Lung (tissue), 11 donors: ENCODE measurements at regions not wholly inside any gene's neighbourhood (a gene's known extent, or its start where the extent isn't known, plus 50 kb on each side); places are given as distances from the start of the nearest gene placed in this dataset.
A peak's percentile ranks its signal among the peaks of the same experiment; 100 is the strongest.

Source experiments
- ATAC-seq: fragments of 200-7000 bp; cut with Tn5 transposase; one replicate; pipeline ENCODE4 v1.9.1; 2020; ENCODE audit warnings: moderate number of reproducible peaks; ENCODE audit not compliant: insufficient read depth, low FRiP score
- DNase-seq, 3 donors: peaks; one replicate each; pipeline ENCODE4 v3.0.0-alpha.2; 2013 to 2017
- H3K27ac ChIP-seq, 2 donors: one replicate each; pipeline ENCODE4 v1.5.1; 2013; ENCODE audit warnings: mild to moderate bottlenecking in 2 of 2, moderate library complexity in 2 of 2, control low read depth in 1 of 2, inconsistent platforms in 1 of 2, low read depth in 1 of 2, low read length in 1 of 2
- H3K27me3 ChIP-seq, 3 donors: one replicate each; pipeline ENCODE4 v1.5.1; 2013; ENCODE audit warnings: low read length in 2 of 3; ENCODE audit not compliant: control insufficient read depth in 3 of 3, insufficient read depth in 3 of 3
- H3K36me3 ChIP-seq, 4 donors: one replicate each; pipeline ENCODE4 v1.5.1; 2013; ENCODE audit warnings: low read length in 4 of 4, mild to moderate bottlenecking in 1 of 4, moderate library complexity in 1 of 4; ENCODE audit not compliant: control insufficient read depth in 4 of 4, insufficient read depth in 4 of 4
- H3K4me1 ChIP-seq, 5 donors: one replicate each; pipeline ENCODE4 v1.5.1; 2013; ENCODE audit warnings: low read length in 5 of 5, mild to moderate bottlenecking in 2 of 5, moderate library complexity in 1 of 5; ENCODE audit not compliant: control insufficient read depth in 5 of 5, insufficient read depth in 5 of 5
- H3K4me3 ChIP-seq: one replicate; pipeline ENCODE4 v1.5.1; 2013; ENCODE audit warnings: mild to moderate bottlenecking, control low read depth, moderate library complexity
- H3K9ac ChIP-seq, 2 donors: one replicate each; pipeline ENCODE4 v1.5.1; 2013; ENCODE audit warnings: low read length in 2 of 2, control low read depth in 1 of 2; ENCODE audit not compliant: insufficient read depth in 1 of 2
- H3K9me3 ChIP-seq, 4 donors: one replicate each; pipeline ENCODE4 v1.5.1; 2013; ENCODE audit warnings: low read length in 3 of 4, mild to moderate bottlenecking in 1 of 4, moderate library complexity in 1 of 4; ENCODE audit not compliant: control insufficient read depth in 4 of 4, insufficient read depth in 3 of 4
- CTCF ChIP-seq: IDR thresholded peaks from 2 replicates; pipeline ENCODE4 v1.5.1; 2012; ENCODE audit warnings: mild to moderate bottlenecking; ENCODE audit errors: control extremely low read depth, extremely low read depth
- WGBS, 2 donors: extraction: QIAGEN DNeasy Blood & Tissue Kit; methylation state at CpG; one replicate each; pipeline ENCODE4 v1.1.7; 2013; 5-methylcytosine and 5-hydroxymethylcytosine counted together
- donor health status: control.
- donor health status: control.
- donor health status: Bipolar disorder and iron deficiency.
- donor health status: healthy.
- donor health status: DM: yes; HTN: yes; CAD: no.

- TF ChIP-seq CTCF = no peak
- Histone ChIP-seq H3K4me3 (no peak overlapping the region), H3K27ac (no peak overlapping the region), H3K27me3 (no peaks in the 10 kb centered on the region), H3K9me3 (no peaks in the 10 kb centered on the region), H3K36me3 (no peaks in the 10 kb centered on the region), H3K4me1 (peaks cover 0 to 8% (median 0%) of the 10 kb centered on the region in 5 donors), H3K9ac (no peak overlapping the region)
- no peak for DNase-seq
- ATAC-seq = no peak
- 80 to 83% methylated on average over 1 of the region's 1 CpG for WGBS, 2 donors
These were observed 379.2 kb upstream of the LARGE1 start for GRCh38 chr22:34299496-34299895.

- no peaks in the 10 kb centered on the region for H3K9me3 ChIP-seq
- peaks cover 0 to 8% (median 0%) of the 10 kb centered on the region in 5 donors for H3K4me1 ChIP-seq
- no peak for ATAC-seq
- no peak for TF ChIP-seq CTCF
- H3K27ac ChIP-seq = no peak overlapping the region
- no peaks in the 10 kb centered on the region for H3K36me3 ChIP-seq
- no peak overlapping the region for H3K4me3 ChIP-seq
- no peak for DNase-seq
- no peaks in the 10 kb centered on the region for H3K27me3 ChIP-seq
- no peak overlapping the region for H3K9ac ChIP-seq
These were observed 381.3 kb upstream of the LARGE1 start for GRCh38 chr22:34301569-34301968.

GRCh38 chr22:34303656-34304055 lies 383.4 kb upstream of the LARGE1 start:
- TF ChIP-seq CTCF = no peak
- DNase-seq = peak; percentile 10 to 44 (median 13)
- Histone ChIP-seq H3K9me3 (no peaks in the 10 kb centered on the region), H3K4me3 (no peak overlapping the region), H3K4me1 (peaks cover 0 to 8% (median 0%) of the 10 kb centered on the region in 5 donors), H3K36me3 (no peaks in the 10 kb centered on the region), H3K27ac (no peak overlapping the region), H3K9ac (no peak overlapping the region), H3K27me3 (no peaks in the 10 kb centered on the region)
- no peak for ATAC-seq
- WGBS, 2 donors = 59 to 73% methylated on average over 3 of the region's 3 CpGs

GRCh38 chr22:34306361-34306760 lies 386.1 kb upstream of the LARGE1 start:
- DNase-seq = no peak
- Histone ChIP-seq H3K4me3 (no peak overlapping the region), H3K27ac (no peak overlapping the region), H3K9ac (no peak overlapping the region), H3K9me3 (no peaks in the 10 kb centered on the region), H3K4me1 (peaks cover 0 to 5% (median 0%) of the 10 kb centered on the region in 5 donors), H3K27me3 (no peaks in the 10 kb centered on the region), H3K36me3 (no peaks in the 10 kb centered on the region)
- ATAC-seq = no peak
- WGBS, 2 donors = 94 to 95% methylated on average over 2 of the region's 2 CpGs
- no peak for TF ChIP-seq CTCF
